GM23248 (cell line): ENCODE measurements at regions not wholly inside any gene's neighbourhood (a gene's known extent, or its start where the extent isn't known, plus 50 kb on each side); places are given as distances from the start of the nearest gene placed in this dataset.

ENCODE experiments used
- EZH2 ChIP-seq: fragments of 200-600 bp; sonication (generic); IDR thresholded peaks from 2 replicates; pipeline ENCODE4 v1.6.1; 2018; ENCODE audit warnings: antibody characterized with exemption, mild to moderate bottlenecking; ENCODE audit not compliant: insufficient read depth, poor library complexity, severe bottlenecking
- EZH2phosphoT487 ChIP-seq: fragments of 200-600 bp; sonication (generic); IDR thresholded peaks from 2 replicates; pipeline ENCODE4 v1.6.1; 2018; ENCODE audit warnings: antibody characterized with exemption, moderate library complexity, mild to moderate bottlenecking, low read depth; ENCODE audit not compliant: insufficient read depth

DNA sequence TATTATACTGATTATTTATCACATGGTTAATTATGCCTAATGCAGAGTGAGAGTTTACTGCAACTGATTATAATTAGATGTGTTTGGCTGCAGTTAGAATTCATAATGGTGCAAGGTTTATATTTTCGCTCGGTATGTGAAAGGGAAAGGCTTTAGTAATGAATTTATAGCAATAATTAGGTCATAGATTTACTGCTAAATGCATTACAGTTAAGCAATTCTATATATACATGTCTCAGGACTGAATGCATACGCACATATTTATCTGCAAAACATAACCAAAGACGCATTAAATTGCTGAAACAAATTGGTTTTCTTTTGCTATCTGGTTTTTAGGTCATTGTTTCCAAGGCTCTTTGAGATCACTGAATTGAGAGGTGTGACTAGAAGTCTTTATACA is 428.1 kb upstream of the PDE3A start:
- no peak for TF ChIP-seq EZH2
- TF ChIP-seq EZH2phosphoT487: no peak
